Ovary (tissue), 7 donors: ENCODE measurements at regions not wholly inside any gene's neighbourhood (a gene's known extent, or its start where the extent isn't known, plus 50 kb on each side); places are given as distances from the start of the nearest gene placed in this dataset.

Source experiments
- DNase-seq, 5 donors: peaks; one replicate each; pipeline ENCODE4 v3.0.0-alpha.2; 2019 to 2020
- H3K27ac ChIP-seq, 2 donors: fragments of 200-600 bp; one replicate each; pipeline versions ENCODE4 v1.5.1 to v1.8.0; 2019 to 2022
- H3K27me3 ChIP-seq: fragments of 200-600 bp; one replicate; pipeline ENCODE4 v1.8.0; 2022
- H3K36me3 ChIP-seq: fragments of 200-600 bp; sonication (generic); one replicate; pipeline ENCODE4 v1.5.1; 2019
- H3K4me1 ChIP-seq: one replicate; pipeline ENCODE4 v1.8.1; 2013; ENCODE audit warnings: mild to moderate bottlenecking, moderate library complexity; ENCODE audit not compliant: insufficient read depth
- H3K4me3 ChIP-seq: fragments of 200-600 bp; sonication (generic); one replicate; pipeline ENCODE4 v1.5.1; 2017
- H3K9me3 ChIP-seq, 2 donors: fragments of 200-600 bp in 1 of 2; sonication (generic) in 1 of 2; one replicate each; pipeline versions ENCODE4 v1.5.1 to v1.8.1; 2013 to 2019; ENCODE audit warnings: mild to moderate bottlenecking in 1 of 2, moderate library complexity in 1 of 2
- EP300 ChIP-seq: sonication (generic); formaldehyde crosslinking; IDR thresholded peaks from one replicate; pipeline ENCODE4 v1.6.1; 2017; ENCODE audit warnings: antibody characterized with exemption
- POLR2A ChIP-seq: fragments of 450-650 bp; IDR thresholded peaks from one replicate; pipeline ENCODE4 v1.6.1; 2017; ENCODE audit warnings: antibody characterized with exemption, mild to moderate bottlenecking, moderate library complexity
- WGBS, 3 donors: extraction: QIAGEN DNeasy Blood & Tissue Kit in 1 of 3; methylation state at CpG; one replicate each; pipeline versions ENCODE4 v1.1.5 to v1.1.7; 2013 to 2017; 5-methylcytosine and 5-hydroxymethylcytosine counted together
- intact Hi-C, 4 donors: fragments of 100-400 bp; cut with DNase I; formaldehyde crosslinking; loops; one replicate each; pipeline versions ENCODE4 v1.11.0 to v1.15.1; 2022 to 2023
- TF ChIP-seq, protein P1 (sequence below), 3 donors: fragments of 450-650 bp in 2 of 3; fragments of 200-600 bp in 1 of 3; IDR thresholded peaks; one replicate each; pipeline versions ENCODE4 v1.5.1 to v1.8.0; 2016 to 2022; ENCODE audit warnings: antibody characterized with exemption in 3 of 3, mild to moderate bottlenecking in 1 of 3
- donor health status: DM: no; HTN: no; CAD: no; lungs with moderate emphysema.
- donor health status: DM: no; HTN: no; CAD: no.
- donor health status: Bipolar disorder and iron deficiency.
- donor health status: DM: no; HTN: no; CAD: no.
- donor health status: DM: yes; HTN: yes; CAD: no.

DNA sequence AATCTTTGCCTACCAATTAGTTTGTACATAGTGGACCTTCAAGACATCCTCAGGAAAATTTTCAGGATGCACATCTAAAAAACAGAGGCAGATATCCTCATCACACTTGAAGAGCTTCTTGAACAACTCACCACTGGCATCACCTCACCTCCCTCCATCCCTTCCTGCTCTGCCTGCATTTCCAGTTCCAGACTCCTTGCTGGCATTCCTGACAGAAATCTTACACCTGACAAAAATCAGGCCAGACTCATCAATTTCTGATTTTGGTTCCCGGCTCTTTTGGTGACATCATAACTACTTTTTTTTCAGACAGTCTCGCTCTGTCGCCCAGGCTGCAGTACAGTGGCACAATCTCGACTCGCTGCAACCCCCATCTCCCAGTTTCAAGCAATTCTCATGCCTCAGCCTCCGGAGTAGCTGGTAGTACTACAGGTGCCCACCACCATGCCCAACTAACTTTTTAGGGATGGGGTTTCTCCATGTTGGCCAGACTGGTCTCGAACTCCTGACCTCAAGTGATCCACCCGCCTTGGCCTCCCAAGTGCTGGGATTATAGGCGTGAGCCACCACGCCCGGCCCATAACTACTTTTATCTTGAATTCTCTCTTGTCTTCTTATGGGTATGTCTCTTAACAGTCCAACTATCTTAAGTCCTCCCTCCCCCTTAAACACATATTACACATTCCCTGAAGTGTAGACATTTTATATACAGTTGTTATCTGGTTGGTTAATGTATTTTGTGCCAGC, 216.6 kb upstream of the IL12A start:
- intact Hi-C loops: no loop called here
- H3K4me3 ChIP-seq: no peak overlapping the region
- H3K36me3 ChIP-seq: no peaks in the 10 kb centered on the region
- TF ChIP-seq EP300: no peak
- no peak for TF ChIP-seq POLR2A
- H3K4me1 ChIP-seq: peaks cover 4% of the 10 kb centered on the region
- DNase-seq: no peak
- no peak overlapping the region for H3K27ac ChIP-seq
- H3K9me3 ChIP-seq: no peaks in the 10 kb centered on the region
- WGBS, 3 donors: 95 to 96% (median 95%) methylated on average over 11 of the region's 11 CpGs
- no peaks in the 10 kb centered on the region for H3K27me3 ChIP-seq

DNA sequence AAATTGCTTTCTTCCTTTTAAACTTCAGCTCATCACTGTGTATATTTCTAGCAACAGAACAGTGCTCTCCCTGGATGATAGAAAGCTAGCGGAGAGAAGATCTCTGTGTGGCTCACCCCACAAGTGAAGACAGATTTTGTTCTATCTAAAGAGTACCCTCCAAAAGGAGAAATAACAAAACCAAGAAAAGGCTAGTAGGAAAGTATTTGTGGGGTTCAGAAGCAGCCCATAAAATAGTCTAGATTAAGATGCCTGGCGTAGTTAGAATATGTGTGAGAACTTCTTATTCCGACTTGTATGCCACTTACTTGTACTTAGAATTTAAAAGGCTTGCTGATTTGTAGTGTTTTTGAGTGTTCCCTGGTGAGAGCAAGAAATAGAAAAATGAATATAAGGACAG, 214.9 kb upstream of the IL12A start:
- 90 to 97% (median 93%) methylated on average over 3 of the region's 3 CpGs for WGBS, 3 donors
- H3K36me3 ChIP-seq: no peaks in the 10 kb centered on the region
- H3K4me3 ChIP-seq: no peak overlapping the region
- H3K27ac ChIP-seq: no peak overlapping the region
- H3K9me3 ChIP-seq: no peaks in the 10 kb centered on the region
- TF ChIP-seq, protein P1, sequence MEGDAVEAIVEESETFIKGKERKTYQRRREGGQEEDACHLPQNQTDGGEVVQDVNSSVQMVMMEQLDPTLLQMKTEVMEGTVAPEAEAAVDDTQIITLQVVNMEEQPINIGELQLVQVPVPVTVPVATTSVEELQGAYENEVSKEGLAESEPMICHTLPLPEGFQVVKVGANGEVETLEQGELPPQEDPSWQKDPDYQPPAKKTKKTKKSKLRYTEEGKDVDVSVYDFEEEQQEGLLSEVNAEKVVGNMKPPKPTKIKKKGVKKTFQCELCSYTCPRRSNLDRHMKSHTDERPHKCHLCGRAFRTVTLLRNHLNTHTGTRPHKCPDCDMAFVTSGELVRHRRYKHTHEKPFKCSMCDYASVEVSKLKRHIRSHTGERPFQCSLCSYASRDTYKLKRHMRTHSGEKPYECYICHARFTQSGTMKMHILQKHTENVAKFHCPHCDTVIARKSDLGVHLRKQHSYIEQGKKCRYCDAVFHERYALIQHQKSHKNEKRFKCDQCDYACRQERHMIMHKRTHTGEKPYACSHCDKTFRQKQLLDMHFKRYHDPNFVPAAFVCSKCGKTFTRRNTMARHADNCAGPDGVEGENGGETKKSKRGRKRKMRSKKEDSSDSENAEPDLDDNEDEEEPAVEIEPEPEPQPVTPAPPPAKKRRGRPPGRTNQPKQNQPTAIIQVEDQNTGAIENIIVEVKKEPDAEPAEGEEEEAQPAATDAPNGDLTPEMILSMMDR (IDR thresholded peaks at IDR 0.05): no peak
- TF ChIP-seq POLR2A (no peak), EP300 (no peak)
- intact Hi-C loops: no loop called here
- H3K27me3 ChIP-seq: no peaks in the 10 kb centered on the region
- peaks cover 4% of the 10 kb centered on the region for H3K4me1 ChIP-seq
- DNase-seq: no peak

DNA sequence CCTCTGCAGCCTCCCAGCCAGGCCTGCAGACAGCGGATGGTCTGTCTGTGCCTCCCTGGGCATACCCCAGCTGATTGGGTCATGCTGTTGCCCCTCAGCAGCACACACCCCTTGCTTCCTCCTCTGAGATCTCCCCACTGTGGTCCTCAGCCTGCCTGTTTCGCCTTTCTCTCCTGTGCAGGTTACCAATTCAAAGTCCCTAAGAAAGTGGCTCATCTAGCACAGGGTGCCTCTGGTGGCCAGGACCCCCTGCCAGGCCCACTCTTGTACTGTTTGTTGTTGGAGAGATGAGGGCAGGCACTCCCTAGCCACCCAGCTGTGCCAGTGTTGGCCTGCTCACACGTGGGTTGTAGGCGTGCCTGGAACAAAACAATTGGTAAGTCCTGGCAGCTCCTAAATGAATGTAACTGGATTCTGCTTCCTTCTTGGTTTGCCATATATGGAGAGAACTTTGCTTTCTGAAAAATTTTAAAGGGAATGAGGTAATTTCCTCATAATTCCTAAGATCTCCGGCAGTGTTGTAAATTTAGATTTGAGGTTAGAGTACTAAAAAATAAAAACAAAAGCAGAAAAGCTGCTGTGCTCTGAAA, 213.2 kb upstream of the IL12A start:
- Histone ChIP-seq H3K9me3 (no peaks in the 10 kb centered on the region), H3K27me3 (no peaks in the 10 kb centered on the region), H3K4me1 (peaks cover 4% of the 10 kb centered on the region), H3K36me3 (no peaks in the 10 kb centered on the region), H3K4me3 (no peak overlapping the region), H3K27ac (no peak overlapping the region)
- intact Hi-C loops: no loop called here
- 26 to 35% (median 31%) methylated on average over 5 of the region's 5 CpGs for WGBS, 3 donors
- TF ChIP-seq, protein P1 (IDR thresholded peaks at IDR 0.05): no peak
- TF ChIP-seq POLR2A: no peak
- peak in 2 of 5 donors; percentile 29 to 39 for DNase-seq

DNA sequence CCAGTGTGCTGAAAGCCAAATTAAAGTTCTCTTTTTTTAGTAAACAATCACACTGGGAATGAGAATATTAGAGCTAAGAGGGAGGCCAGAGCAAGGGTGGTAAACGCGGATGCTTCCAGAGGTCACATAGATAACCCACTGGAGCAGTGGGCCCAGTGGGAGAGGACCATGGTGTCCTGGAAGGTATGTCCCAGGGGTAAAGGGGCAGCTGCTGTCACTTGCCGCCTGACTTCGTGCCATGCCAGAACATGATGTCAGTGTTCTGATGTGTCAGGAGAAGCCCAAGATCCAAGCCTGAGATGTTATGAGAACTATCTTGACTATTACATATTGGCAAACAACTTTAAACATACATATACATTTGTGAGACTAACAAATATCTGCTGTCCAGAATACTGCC, 211.9 kb upstream of the IL12A start:
- intact Hi-C loops: no loop called here
- TF ChIP-seq POLR2A: no peak
- TF ChIP-seq EP300: no peak
- TF ChIP-seq, protein P1 (IDR thresholded peaks at IDR 0.05): no peak
- Histone ChIP-seq H3K36me3 (no peaks in the 10 kb centered on the region), H3K27ac (no peak overlapping the region), H3K4me1 (peaks cover 4% of the 10 kb centered on the region), H3K4me3 (no peak overlapping the region), H3K27me3 (no peaks in the 10 kb centered on the region), H3K9me3 (no peaks in the 10 kb centered on the region)
- WGBS, 3 donors: 71 to 78% (median 77%) methylated on average over 4 of the region's 4 CpGs
- DNase-seq: no peak

DNA sequence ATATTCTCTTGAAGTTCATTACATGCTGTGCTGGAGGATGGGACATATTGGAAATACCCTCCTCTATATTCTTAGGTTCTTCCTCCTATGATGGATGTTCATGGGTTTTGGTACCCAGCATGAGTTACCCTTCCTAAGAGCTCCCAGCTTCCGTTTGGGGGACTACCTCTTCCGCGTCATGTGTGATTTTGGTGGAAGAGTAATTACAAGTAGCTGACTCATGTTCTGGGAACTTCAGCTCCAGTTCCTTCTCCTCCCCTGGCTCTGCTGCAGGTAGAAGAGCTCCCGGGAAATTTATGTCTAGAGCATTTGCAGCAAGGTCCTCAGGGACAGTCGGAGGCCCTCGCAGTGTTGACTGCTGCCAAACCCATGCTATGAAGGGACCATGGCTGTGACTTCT, 208.8 kb upstream of the IL12A start:
- peaks cover 4% of the 10 kb centered on the region for H3K4me1 ChIP-seq
- no peak overlapping the region for H3K27ac ChIP-seq
- no peaks in the 10 kb centered on the region for H3K9me3 ChIP-seq
- H3K27me3 ChIP-seq: no peaks in the 10 kb centered on the region
- 81 to 89% (median 86%) methylated on average over 6 of the region's 6 CpGs for WGBS, 3 donors
- H3K4me3 ChIP-seq: no peak overlapping the region
- no peak for DNase-seq
- intact Hi-C loops: no loop called here
- TF ChIP-seq, protein P1 (IDR thresholded peaks at IDR 0.05): no peak
- TF ChIP-seq EP300 (no peak), POLR2A (no peak)
- no peaks in the 10 kb centered on the region for H3K36me3 ChIP-seq
